Stimulated activated CD4-positive, alpha-beta T cell treated with anti-CD3 and anti-CD28 coated beads, Interleukin-4, amount 100 ng/mL, for 48 hours (primary cell): ENCODE measurements at regions not wholly inside any gene's neighbourhood (a gene's known extent, or its start where the extent isn't known, plus 50 kb on each side); places are given as distances from the start of the nearest gene placed in this dataset.

Experiments used
- DNase-seq, 2 donors: peaks; one replicate each; pipeline ENCODE4 v3.0.0-alpha.2; 2020; ENCODE audit warnings: low read depth in 2 of 2

DNA sequence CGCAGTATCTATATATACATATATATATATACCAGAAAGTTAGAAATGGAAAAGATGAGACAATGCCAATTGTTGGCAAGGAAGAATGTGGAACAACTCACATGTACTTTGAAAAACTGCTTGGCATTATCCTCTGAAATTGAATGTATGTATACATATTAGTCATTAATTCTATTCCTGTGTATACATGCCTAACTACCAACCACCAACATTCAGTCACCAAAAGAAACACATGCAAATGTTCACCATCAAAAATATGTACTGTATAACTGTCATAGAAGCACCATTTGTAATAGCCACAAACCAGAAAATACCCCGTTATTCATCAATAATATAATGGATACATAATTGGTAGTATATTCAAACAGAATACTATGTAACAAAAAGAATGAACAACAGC lies 330.2 kb upstream of the GRAMD2B start:
- no peak for DNase-seq

DNA sequence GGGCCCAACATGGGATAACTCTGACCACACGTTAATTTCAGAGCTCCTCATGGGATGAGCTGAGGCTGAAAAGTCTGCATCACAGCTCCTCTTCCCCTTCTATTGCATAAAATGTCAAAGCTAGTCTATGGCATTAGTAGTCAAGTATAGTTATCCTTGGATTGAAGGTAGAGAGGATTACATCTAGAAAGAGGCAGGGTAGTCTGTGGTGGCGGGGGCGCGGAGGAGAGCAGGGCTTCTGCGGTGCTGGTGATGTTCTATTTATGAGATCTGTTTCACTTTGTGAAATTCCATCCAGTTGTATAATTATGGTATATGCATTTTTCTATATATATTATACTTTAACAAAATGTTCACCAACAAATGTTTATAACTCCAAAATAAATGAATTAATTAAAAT lies 329.5 kb upstream of the GRAMD2B start:
- no peak for DNase-seq

DNA sequence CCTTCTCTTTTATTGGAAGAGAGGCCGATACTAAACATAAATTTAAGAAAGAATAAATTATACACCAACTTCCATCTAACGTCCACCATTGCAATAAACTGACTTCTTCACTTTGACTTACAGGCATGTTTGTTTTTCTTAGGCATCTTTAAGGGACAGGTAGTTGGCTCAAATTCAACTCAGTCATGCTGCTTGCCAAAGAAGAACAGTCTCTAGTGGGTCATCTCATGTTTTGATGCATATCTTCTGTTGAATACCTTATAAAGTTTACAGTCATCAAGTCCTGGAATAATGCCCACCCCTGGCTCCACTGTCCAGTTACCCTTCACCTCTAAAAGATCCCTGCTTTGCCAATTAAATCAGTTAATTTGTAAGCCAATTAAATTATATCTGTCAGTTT lies 328.2 kb upstream of the GRAMD2B start:
- no peak for DNase-seq

DNA sequence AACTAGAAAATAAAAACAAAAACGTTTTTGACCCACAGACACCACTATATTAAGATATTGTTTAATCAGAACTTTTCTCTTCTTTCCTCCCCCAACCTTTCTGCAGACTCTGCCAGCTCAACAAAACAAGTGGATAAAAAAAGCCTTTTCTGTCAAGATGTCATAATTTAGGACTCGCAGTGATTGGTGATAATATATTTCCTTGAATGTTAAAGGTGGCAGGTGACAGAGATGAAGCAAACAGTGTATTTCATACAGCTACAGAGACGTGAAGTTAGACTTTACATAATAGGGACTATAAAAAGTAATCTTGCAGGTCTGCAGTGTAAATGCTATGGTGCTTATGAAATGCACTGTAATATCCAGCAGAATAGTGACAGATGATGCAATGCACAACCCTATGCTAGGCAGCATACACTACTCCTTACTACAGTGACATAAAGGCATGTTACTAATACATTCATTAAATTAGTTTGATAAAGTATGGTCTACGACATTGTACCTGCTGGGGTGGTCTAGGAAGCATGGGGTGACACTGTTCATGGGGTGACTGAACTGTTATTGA lies 326.7 kb upstream of the GRAMD2B start:
- DNase-seq, result no peak

DNA sequence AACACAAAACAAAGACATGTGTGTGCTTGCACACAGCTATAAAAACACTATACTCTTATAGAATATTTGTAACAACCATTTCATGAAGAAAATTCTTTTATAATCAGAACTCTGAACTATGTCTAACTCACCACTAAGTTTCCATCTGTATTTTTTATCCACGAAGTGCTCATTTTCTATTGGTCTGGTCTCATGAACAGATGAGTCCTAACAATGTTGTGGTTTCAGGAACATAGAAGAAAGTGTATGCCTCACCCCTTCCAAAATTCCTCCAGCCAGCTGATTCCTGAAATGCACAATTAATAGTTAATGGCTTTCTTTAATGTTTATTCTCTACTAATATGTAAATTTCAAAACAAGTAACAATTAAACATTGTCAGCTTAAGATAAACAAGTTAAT lies 325.3 kb upstream of the GRAMD2B start:
- DNase-seq, result no peak

DNA sequence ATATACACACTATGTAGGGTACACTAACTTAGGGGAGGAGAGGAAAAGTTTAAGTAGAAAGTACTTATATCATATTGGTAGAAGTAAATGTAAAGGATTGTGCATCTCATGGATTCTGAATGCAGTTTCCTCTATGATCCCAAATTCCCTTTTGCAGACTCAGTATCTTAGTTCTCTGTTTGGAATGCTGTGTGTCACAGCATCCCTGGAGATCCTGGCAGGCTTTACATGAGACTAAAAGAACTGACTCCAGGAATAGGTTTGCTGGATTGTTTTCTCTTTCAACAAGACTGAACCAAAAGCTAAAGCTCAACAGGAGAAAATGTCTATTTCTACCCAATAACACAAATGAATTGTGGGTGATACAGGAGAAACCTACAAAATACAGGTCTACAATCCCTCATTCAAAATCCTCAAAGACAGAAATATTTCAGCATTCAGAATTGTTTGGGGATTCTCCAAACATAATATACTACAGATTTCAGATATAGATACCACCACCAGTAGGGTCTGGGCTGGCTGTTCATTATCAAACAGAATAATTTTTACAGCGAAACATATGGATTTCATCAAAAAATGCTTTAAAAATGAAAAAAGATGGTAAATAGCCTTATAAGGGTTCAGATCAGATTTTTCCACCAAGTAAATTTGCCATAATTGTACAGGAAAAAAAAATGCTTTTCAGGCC lies 324.7 kb upstream of the GRAMD2B start:
- DNase-seq, result no peak

DNA sequence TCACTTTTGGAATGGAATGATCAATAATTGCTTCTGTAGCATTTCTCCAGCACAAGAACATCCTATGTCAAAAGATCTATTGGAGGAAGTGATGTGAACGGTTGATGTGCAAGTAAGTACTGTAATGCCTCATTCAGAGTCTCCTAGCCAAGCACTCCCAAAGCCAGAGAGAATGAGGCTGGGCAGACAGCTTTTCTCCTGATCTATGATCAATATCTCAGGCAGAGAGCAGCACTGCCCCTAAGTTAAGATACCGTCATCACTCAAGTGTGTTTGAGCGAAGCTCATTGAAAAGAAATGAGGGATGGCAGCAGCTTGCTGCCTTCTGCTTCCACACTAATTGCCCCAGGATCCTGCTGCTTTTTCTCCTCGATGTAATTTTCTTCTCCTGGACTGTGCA lies 324.1 kb upstream of the GRAMD2B start:
- DNase-seq, result no peak

DNA sequence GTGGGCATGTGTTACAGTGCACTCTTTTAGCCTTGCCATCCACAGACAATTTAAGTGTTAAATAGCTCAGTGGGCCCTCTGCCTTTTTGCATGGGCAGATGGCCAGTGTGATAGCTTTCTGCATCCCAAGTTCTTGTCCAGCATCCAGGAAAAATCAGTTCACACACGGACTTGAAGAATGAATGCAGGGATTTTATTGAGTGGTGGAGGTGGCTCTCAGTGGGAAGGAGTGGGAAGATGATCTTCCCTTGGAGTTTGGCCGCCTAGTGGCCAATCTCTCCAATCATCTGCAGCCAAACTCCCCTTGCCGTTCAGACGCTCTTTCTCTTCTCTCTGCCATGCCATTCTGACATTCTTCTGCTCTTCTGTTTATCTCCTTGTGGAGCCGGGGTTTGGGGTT lies 322.4 kb upstream of the GRAMD2B start:
- DNase-seq, result no peak

DNA sequence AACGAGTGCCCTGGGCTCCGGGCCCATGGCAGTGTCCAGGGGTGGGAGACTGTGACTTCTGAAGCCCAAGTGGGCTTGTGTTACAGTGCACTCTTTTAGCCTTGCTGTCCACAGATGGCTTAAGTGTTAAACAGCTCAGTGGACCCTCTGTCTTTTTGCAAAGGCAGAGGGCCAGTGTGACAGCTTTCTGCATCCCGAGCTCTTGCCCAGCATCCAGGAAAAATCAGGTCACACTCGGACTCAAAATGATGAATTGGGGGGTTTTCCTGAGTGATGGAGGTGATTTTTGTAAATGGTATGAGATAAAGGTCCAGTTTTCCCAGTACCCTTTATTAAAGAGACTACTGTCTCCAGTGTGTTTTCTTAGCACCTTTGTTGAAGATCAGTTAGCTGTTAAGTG lies 321.3 kb upstream of the GRAMD2B start:
- no peak for DNase-seq

DNA sequence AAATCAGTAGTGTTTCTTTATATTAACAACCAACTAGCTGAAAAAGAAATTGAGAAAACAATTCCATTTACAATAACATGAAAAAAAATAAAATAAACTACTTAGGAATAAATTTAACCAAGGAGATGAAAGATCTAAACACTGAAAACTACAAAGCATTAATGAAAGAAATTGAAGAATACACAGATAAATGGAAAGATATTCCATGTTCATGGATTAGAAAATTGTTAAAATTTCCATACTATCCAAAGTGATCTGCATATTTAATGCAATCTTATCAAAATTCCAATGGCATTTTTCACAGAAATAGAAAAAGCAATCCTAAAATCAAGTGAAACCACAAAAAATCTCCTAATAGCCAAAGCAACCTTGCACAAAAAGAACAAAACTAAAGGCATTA lies 320.2 kb upstream of the GRAMD2B start:
- DNase-seq, result no peak

DNA sequence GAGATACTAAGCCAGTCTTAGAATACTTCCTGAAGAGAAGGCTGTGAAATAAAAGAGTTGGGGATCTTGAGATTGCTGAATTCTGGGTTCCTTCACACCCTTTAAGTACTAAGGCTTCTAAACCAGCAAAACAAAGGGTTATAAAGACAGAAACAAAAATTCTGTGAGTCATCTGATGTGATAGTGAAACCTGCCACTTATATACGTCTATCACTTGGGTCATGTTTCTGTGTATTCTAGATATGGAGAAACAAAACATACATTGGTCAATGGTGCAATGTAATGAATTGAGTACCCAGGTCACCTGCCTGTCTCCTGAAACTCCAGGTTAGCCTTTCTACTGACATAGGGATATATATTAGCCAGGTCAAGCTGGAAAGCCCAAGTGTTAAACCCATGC lies 319.3 kb upstream of the GRAMD2B start:
- no peak for DNase-seq

DNA sequence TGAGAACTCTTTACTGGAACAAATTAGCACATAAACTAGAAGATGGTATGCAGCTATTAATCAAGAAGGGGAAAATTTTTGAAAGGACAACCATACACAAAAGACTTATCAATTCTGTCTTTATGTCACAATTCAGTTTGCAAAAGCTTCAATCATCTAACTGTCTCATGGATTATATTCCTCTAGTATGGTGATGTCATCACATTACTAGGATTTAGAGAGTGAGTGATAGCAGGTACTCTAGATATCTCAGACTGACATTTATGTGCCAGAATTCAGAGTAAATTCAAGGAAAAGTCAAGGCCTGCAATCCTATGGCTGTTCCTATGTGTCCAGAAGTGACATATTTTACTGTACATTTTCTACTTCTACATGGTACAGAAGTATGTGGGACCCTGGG lies 318.9 kb upstream of the GRAMD2B start:
- no peak for DNase-seq

DNA sequence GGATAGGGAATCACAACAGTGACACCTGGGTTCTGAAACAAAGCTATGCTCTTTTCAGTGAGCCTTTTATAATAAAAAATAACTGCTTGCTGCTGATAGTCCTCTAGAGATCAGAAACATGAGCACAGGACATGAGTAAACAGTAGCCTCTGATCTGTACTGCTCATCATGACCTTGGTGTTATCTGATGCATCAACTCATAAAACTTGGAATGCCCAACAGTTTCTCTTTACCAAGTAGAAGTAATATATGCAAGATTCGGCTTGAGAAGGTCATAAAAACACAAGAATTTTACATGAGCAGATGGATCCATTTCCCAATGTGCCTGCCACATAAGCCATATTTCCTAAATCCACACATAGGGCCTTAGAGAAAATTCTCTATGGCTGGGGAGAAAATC lies 318.3 kb upstream of the GRAMD2B start:
- DNase-seq, result no peak

DNA sequence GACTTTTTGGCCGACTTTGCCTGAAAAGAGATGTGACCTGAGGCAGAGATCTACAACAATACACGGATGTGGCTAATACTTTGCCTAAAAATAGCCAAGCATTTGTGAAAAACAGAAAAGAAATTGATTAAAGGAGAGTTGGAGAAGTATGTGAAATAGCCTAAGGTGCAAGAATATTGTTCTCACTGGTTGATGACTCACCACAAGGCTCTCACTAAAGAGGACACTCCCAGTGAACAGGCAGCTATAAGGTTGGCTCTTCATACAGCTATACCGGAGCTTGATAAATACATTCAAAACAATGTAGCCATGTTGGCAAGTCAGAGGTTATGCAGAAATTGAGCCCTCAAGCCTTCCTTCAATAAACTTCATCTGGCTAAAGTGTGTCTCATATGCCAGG lies 317.2 kb upstream of the GRAMD2B start:
- DNase-seq, result no peak

DNA sequence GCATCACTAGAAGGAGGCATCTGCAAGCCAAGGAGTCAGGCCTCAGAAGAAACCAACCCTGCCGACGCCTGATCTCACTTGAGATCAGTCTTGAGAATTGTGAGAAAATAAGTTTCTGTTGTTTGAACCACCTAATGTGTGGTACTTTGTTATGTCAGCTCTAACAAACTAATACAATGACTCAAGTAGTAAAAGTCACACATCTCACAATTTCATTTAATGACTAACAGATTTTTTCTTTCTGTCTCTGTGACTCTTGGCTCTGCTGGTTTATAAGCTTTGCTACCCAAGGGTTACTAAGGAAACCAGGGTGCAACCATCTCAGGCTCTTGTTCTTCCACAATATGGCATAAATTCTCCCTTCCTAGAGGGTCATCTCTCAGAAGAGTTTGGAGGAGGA lies 315.8 kb upstream of the GRAMD2B start:
- DNase-seq, result no peak

DNA sequence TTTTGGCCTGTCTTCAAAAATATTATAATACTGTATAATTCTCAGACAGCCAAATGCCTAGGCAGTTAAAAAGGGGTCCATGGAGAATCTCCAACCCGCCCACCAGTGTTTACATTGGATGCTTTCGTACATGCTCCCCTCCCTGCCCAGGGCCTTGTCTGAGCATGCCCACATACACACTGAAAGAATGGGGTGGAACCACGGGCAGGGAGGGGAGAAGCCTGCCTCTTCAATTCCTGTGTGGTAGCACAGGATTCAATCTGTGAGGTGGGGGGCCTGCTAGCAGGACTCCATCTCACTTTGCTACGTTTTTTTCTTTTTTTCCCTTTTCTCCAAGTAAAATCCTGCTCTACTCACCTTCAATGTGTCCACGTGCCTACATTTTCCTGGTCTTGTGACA lies 314.7 kb upstream of the GRAMD2B start:
- no peak for DNase-seq

DNA sequence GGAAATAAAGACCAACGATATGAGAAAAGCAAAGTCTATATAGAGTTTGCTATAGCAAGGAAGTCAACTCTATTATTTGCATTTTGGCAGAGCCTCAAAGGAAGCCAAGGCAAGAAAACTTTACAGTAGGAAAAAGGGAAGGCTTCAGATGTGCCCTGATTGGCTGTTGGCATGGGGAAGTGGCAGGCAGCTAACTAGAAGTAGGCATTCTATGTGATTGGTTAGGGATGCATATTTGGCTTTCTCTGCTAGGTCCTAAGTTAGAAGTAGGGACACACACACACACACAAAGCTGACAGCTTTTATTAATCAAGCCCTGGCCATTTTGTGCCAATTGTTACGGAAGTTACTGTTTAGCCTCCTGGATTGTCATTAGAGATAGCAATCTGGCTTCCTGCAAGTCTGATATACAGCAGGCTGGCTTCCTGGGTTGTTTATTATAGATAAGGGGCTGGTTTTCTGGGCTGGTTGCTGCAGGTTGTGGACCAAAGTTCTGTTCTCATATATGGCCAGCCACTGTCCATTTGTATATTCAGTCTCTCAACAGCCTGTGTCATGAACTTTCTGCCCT lies 308.1 kb upstream of the GRAMD2B start:
- DNase-seq, result no peak

DNA sequence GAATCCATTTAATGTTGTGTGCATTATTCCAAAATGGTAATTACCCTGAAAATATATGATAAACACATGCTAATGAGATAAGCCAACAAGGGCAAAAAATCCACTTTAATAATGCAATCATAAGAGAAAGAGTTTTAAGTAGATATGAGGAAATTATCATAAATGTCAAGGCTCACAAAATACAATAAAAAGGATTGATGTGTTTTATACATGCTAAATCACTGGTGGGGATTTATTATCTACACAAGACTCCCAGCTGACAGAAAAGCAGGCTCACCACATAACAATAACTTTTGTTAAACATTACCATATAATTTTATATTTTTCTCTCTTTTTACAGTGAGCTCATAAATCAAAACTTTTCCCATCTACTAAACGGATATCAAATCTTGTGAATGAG lies 306.2 kb upstream of the GRAMD2B start:
- no peak for DNase-seq

DNA sequence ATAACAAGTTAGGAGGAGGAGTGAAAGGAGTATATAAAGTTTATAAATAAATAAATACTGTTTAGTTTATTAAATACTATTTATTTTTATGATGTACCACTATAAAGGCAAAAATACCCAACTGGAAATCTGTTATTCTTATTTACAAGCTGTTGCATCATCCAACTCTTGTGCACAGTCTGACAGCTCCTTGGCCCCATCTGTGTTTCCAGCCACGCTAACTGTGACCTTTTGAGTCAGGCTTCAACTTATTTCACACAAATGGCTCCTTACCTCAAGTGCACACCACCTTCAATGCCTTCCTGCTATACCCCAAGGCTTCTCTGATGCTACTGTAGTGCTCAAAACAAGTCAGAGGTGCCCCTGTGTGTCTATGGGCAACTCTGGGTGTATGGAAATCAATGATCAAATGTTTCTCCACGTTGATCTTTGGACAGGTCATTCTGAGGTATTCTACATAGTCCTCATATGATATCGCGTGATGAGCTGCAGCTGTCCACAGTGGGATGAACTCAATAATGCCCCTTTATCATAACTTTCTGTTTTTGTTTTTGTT lies 303.2 kb upstream of the GRAMD2B start:
- no peak for DNase-seq

DNA sequence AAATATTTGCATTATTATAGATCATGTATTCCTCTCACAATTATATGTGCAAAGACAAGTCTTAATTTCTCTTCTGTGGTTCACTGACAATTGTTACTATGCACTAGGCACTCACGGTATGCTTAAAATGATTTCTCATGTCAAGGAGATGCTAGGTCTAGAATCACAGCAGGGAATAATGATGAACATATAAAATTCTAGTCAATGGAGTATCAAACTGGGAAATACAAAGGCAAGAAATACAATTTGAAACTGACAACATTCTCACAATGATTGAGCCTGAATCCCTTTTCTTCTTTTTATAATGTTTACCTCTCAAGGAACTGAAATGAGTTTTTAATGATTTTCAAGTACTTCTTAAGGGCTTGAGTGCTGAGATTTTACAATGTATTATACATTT lies 302.3 kb upstream of the GRAMD2B start:
- no peak for DNase-seq

DNA sequence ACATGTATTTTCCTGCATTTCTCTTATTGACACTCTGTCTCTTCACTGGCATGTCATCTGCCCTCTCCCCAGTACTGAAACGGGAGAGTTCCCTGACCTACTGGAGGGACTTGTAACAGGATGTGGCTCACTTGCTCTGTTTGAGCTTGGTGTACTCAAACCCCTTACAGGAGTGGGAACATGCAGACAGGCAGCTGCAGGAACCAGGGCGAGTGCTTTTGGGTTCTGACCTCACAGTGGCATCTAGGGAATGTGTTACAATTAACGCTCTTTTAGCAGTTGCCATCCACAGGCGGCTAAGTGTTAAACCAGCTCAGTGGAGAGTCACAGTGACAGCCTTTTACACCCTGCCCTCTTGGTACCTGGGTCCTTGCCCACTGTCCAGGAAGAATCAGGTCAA lies 300.3 kb upstream of the GRAMD2B start:
- DNase-seq, result no peak

DNA sequence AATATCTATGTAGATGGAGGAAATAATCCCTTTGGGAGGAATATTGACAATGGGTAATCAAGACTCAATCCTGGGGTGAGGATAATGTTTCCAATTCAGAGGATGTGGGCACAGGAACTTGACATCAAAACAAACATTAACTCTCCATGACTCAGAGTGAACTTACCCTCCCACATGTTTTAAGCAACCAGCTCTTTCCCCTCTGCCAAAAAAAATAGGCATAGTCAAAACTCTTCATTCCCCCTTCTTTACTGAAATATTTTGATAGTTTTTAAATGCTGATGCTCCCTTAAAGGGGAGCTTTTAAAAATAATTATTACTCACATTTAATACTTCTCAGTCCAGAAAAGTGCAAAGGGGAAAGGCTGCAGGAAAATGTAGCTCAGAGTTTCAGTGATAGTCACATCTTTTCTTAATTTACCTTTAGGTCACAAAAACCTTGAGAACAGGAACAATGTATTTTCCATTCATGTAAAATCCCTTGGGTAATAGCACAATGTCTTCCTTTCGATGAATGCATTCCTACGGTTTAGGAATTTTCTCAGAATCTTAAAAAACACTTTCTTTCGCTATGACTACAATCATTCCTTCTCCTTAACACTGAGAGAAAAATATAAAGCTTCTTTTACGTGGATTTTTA lies 298.4 kb upstream of the GRAMD2B start:
- DNase-seq, result no peak

DNA sequence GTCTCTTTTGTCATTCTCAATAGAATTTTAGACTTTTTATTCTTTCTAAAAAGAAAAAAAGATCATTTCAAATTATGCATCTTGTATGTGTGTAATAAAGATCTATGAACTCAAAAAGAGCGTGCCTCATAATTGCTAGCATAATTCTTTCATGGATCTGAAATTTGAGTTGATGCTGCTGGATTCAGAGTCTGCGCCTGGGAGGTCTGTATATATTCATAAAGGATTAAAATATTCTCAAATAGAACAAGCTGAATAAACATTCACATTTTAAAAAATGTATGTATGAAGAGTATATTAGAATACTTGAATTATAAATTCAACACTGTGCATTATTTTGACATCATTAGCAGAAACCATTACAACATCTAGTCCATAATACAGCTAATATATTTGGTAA lies 297.8 kb upstream of the GRAMD2B start:
- no peak for DNase-seq
